Amniotic epithelial cell (primary cell): ENCODE measurements at regions not wholly inside any gene's neighbourhood (a gene's known extent, or its start where the extent isn't known, plus 50 kb on each side); places are given as distances from the start of the nearest gene placed in this dataset.

Source experiments
- DNase-seq: peaks from one replicate; pipeline ENCODE4 v3.0.0-alpha.2; 2010; ENCODE audit warnings: low read depth

GRCh38 chr1:157893686-157894085 lies 52.1 kb upstream of the CD5L start:
- DNase-seq: no peak

GRCh38 chr1:157894613-157895165 lies 53.1 kb upstream of the CD5L start:
- DNase-seq: no peak

GRCh38 chr1:157910270-157910669 lies 68.7 kb upstream of the CD5L start:
- no peak for DNase-seq

- DNase-seq: no peak
Observed at GRCh38 chr1:157915859-157916258, 74.3 kb upstream of the CD5L start.

GRCh38 chr1:157916887-157917570 lies 75.4 kb upstream of the CD5L start:
- no peak for DNase-seq

- DNase-seq: no peak
Observed at GRCh38 chr1:157920748-157921147, 72.7 kb upstream of the KIRREL1 start.

GRCh38 chr1:157925419-157926166 lies 67.9 kb upstream of the KIRREL1 start:
- no peak for DNase-seq

GRCh38 chr1:157932069-157932468 lies 61.4 kb upstream of the KIRREL1 start:
- peak; percentile 62 for DNase-seq

GRCh38 chr1:157937744-157938143 lies 55.7 kb upstream of the KIRREL1 start:
- no peak for DNase-seq

GRCh38 chr1:157941939-157942338 lies 51.5 kb upstream of the KIRREL1 start:
- DNase-seq: no peak
